ENCODE measurements at regions not wholly inside any gene's neighbourhood (a gene's known extent, or its start where the extent isn't known, plus 50 kb on each side); places are given as distances from the start of the nearest gene placed in this dataset.

DNA sequence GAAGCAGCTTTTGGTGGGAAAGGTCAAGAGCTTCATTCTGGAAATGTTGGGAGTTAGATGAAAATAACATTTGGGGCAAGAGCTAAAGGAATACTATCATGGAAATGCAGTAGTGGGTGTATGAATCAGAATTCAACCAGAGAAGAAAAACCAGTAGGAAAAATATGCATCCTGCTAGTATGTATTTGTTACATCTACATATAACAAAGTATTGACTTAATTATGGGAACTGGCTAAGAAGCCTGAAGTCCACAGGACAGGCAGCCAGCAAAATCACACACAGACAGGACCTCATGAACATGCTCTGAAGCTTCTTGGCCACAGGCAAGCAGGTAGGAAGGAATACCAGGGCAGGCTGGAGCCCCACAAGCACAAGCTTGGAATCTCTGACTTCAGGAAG, 185.8 kb downstream of the FBXO15 start:
- DNase-seq, result no peak

DNA sequence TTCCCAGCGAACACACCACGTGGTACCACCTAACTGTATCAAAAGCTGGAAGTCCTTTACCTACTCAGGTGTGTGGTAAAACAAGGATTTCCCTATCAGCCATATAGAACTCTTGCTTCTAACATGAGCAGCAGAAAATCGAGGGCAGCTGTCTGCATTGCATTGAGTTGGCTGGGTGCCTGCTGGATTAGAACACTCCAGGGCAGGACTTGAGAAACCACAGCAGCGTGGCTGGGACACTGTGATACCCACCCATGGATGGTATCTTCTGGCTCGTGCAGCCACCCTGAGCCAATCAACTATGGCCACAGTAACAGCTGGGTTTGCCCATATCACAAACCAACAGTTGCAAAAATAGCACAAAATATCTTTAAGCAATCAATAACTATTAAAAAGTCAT, 188.3 kb downstream of the FBXO15 start:
- DNase-seq, result no peak

DNA sequence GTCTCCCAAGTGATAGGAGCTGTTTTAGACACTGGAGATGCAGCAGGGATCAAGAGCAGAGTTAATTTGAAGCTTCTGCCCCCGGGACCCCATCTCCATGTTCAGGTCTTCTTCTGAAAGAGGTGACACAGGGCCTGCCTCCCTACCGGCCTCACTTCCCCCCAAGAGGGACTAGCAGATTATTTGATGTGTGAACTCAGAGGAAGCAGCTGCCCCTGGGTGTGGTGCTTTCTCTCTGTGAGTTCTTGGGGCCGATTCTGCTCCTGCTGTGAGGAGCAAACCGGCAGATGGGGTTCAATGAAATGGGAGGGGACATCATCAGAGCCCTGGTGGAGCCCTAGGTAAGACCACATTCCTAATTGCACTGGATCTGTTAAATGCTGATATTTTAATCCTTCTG, 193.4 kb downstream of the FBXO15 start:
- no peak for DNase-seq

DNA sequence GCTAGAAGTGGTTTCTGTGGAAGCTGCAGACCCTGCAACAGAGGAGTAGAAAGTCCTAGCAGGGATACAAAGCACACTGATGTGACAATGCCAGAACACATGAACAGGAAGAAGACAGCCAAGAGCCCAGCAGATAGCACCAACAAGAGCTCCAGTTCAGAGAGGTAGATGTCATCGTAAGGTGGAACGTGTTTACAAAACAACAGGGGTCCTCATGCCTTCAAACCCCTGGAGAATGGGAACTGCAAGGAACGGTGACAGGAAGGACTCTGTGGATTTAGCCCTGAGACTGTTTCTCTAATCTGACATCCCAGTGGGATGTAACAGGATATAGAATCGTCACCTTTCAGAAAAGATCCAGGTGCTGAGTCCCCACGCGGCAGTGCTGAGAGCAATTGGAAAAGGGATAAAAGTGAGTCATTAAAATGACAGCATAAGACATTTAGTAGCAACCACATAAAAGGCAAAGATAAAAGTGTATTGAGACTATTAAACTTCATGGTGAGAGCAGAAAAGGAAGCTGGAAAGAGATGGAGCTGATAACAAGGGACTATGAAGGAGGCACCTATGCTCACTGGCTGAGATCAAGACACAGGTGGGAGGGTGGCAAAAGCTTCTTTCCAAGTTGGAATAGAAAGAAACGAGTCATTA, 195.2 kb downstream of the FBXO15 start:
- no peak for DNase-seq

DNA sequence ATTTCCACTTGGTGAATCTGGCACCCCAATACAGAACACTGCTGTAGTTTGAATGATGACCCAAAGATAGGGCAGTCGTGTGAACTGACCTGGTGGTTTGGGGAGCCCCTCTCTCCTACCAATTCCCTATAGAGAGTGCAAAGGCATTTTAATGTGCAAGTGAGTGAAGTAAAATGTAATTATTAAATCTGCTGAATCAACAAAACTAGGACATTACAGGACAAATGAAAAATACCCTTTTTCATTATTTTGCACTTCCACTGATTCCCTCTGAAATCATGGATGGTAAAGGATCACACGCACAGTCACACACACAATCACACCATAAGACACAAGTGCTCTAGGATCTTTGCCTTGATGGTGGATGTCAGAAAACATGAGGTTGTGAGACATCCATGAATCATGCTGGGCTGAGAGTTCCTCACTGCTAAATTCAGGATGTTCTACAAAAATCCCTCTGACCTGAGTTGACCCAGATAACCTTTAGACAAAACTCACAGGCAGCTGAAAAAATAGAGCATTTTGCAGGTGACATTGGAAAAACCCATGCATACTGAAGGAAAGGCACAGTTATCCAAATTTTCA, 197.4 kb downstream of the FBXO15 start:
- DNase-seq, result no peak

DNA sequence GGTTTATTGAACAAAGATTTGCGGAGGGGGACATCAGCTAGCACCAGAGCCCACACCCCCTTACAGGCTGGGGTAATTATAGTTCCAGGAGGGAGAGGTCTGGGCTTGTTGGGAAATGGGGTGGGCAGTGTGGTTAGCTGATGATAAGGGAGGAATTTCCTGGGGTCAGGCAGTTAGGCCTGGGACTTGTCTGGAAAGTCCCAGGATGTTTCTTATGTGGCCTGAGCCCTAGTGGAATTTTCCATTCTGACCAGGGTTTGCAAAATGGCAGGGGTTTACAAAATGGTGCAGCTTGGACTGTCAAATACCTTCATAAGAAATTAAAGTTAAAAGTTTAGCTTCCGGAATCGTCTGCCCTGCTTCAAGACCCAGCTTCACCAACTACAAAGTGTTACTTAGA, 199.1 kb downstream of the FBXO15 start:
- no peak for DNase-seq

DNA sequence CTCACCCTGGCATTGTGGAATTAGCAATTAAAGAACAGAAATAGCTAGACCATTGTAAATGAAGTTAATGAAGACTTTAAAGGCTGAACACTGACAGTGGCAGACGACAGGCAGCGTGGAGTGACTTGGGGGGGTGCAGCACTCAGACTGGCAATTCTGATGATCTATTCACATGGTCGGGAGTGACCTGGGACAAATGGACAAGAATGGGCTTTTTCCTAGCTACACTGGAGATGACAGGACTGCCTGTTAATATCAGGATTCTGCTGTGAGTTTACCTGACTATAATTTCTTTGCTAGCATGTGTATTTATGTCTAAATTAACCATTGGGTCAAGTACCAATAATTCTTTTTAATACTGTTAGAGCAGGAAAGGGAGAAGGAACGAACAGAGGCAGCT, 199.6 kb downstream of the FBXO15 start:
- no peak for DNase-seq

DNA sequence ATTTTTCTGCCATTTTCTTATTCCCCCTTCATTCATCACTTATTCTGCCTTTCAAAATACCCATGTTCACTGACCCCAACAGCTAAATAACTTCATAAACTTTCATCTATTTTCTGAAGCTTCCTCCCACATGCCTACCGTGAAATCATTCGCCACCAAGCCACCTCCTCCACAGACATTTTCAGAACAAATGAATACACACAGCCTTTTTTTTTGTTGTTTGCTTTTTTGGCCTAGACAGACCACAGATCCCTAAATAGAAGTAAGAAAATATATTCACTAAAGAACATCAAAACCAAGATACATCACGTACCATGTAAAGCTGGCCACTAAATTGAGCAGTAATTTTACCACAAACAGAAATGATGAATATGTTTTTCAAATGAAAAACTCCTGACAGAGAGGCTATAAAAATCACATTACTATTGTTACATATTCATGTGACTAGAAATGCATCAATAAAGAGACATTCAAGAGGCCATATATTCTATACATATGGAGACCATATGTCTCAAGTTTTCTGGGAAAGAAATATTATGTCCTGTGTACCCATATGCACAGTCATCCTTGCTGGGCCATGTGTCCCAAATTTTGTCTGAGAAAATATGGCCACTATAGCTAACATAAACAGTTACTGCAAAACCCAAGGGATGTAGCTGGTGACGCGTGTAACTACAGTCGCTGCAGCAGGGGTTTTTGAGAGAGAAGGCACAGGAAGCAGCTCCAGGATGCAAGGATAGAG, 200.3 kb downstream of the FBXO15 start:
- DNase-seq, result no peak

DNA sequence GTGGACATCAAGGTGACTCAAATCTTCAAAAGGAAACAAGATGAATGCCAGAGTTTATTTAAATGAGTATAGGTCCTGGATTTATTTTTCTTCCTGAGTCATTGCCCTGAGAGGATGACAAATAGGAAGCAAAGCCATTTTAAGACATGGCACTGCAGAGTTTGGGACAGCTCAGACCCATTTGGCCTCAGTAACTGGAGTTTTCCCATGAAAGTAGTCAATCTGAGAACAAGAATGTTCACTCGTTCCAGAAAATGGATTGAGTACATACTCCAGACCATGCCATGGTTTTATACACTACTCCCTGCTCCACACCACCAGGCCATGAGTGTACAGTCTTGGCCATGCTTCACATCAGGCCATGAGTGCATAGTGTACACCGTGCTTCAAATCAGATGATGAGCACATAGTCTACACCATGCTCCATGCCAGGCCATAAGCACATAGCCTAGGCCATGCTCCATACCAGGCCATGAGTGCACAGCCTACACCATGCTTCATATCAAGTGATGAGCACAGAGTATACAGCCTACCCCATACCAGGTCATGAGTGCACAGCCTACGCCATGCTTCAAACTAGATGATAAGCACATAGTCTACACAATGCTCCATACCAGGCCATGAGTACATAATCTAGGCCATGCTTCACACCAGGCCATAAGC, 202.4 kb downstream of the FBXO15 start:
- no peak for DNase-seq

DNA sequence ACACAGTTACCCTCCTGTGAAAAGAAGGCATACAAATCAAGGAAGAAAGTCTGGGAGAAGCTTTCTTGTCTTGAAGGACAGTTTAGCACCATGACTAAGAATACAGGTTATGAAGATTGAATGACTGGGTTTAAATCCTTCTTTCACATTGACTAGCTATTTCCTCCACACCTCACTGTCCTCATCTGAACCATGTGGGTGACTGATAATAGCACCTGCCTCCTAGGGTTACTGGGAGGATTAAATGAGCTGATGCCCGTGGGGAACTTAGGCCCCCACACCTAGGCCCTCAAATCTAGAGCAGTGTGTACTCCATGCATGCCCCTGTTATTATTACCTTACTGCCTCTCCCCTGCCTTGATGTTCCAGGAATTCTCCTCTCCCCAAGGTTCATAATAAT, 202.9 kb downstream of the FBXO15 start:
- DNase-seq, result no peak

DNA sequence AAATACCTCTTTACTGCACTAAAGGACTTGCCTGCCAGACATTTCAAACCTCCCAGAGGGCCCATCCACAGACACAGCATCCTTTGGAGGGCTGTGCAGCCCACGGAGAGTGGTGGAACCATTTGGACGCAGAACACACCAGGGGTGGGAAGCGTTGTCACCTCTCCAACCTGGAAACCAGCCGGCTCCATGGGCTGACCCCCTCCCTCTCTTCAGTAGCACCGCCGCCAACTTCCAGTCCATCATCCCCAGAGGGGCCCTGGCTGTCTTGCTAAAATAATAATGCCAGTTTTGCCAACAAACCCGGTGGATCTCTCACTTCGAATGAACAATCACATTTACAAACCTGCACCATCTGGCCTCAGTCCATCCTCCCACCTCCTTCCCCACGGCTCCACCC, 203.9 kb downstream of the FBXO15 start:
- DNase-seq, result no peak

DNA sequence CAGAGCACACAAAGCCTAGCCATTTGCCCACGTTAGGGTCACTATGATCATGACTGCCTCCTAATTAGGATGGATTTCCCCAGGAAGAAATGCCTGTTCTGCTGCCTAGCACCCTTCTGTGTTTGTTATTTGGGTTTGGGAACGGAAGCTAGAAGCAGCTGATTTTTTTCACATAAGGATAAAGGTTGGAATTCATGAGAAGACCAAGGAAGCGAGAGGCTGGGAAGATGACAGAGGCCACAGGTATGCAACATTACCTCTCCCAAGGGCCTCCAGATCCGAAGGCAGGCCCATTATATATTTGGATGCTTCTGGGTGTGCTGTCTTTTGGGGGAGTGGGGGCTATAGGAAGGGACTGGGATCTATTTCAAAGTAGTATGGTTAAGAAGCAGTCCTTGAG, 204.7 kb downstream of the FBXO15 start:
- DNase-seq, result no peak

DNA sequence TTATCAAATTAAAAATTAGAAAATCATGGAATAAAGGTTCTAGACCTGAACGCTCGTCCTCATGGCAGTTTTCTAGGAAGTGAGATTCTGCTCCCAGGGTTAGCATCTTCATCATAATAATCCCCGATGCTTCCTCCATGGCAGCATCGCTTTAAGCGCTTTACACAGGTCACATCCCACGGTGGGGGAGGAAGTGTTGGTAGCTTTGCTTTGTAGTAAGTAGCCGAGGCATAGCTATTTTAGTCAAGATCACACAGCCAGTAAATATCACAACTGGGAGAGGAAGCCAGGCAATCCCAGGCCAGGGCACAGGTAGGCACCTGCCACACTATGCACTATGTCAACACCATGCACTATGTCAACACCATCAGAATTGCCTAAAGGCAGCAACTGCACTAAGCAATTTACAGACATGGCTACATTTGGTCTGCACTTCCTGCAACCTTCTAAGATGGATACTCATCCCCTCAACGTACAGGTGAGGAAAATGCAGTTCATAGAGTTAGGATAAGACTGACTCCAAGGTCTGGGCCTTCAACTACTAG, 205.5 kb downstream of the FBXO15 start:
- no peak for DNase-seq

DNA sequence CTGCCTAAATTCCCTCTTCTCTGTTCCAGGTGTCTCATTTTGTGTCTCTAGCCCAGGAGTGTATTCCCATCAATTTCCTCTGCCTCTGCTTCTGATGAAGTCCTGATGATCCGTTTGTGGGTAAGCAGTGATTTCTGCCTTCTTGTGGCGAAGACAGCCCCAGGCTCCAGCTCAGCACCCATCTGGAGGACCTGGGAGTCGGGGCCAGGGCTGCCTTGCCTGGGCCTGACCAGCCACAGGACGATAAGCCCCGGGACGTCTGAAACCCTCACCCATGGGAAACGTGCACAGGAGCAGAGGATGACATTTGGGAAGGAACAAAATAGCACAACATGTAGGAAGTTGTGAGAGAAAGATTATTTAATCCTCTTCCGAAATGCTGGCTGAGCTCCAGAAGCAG, 206.9 kb downstream of the FBXO15 start:
- no peak for DNase-seq

DNA sequence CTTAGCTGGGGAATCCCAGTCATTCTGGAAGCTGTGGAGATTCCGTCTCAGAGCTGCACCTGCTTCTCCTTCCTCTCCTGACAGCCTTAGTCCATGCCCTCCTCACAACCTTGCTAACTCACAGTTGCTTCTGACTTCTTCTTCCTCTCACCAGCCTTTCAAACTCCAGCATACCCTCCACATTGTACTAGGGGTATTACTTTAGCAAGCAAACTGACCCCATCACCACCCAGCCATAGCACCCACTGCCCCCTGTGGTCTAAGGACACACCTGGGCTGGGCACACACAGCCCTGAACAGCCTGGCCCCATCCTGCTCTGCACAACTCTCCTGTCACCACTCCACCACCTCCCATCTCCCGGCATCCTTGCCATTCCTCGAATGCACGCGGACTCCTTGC, 208.2 kb downstream of the FBXO15 start:
- no peak for DNase-seq

DNA sequence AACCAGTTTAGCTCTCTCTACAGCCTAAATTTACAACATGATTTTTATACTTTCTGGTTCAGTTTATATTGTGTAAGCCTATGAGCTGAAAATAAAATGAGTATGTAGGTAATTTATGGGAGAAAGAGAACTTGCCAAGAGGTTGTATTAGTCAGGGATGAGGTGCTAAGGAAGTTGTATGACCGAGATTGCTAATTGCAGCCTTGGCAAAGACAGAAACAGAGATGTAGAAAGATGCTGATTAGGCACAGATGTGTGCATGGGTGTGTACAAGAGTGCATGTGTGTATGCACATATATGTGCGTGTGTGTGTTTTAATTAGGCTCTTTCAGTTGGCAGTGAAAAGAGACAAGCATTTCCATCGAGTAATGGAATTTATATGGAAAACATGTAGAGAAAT, 213.9 kb downstream of the FBXO15 start:
- no peak for DNase-seq

DNA sequence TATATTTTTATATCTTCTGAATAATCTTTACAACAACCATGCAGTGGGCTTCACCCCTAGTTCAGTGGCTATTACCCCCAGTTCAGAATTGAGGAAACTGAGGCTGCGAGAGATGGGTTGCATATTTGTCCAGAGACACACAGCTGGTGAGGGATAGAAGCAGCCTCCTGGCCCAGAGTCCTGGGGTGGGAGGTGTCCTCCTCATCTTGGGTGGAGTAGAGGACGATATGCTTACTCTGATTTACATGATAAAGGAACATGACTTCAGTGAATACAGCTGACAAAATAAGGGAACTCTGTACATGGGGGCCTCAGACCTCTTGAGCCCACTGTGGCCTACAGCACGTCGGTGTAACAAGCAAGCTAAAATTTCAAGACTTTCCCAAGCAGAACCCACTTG, 214.7 kb downstream of the FBXO15 start:
- DNase-seq, result no peak

DNA sequence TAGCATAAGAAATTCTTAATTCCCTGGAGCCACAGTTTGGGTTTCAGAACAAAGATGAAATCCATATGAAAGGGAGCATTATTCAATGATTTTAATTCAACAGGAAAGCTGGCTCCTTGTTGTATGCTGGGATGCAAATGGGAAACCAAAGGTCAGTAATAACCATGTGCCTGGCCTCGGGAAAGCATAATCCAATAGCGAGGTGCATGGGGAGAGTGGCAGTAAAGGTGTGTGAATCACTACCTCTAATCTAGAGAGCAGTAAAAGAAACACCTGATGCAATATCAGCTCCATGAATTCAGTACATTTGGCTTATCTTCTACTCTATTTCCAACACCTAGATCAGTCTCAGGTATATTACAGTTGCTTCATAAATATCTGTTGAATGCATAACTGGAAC, 220.1 kb downstream of the FBXO15 start:
- no peak for DNase-seq

DNA sequence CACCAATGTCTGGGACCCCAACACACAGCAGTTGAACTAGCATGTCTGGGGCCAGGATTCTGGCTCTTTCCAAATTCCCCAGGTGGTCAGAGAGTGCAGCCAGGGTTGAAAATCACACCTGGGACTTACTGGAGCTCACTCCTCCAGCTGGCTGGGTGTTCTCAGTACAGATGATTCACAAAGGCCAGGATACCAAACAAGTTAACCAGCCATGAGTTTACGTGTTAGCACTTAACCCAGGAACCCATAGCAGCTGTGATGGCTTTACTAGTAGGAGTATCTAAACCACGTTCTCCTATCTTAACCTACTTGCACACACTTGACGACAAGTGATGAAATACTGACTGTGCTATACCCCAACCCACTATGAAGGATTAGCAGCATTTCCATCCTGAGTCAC, 222.8 kb downstream of the FBXO15 start:
- no peak for DNase-seq

DNA sequence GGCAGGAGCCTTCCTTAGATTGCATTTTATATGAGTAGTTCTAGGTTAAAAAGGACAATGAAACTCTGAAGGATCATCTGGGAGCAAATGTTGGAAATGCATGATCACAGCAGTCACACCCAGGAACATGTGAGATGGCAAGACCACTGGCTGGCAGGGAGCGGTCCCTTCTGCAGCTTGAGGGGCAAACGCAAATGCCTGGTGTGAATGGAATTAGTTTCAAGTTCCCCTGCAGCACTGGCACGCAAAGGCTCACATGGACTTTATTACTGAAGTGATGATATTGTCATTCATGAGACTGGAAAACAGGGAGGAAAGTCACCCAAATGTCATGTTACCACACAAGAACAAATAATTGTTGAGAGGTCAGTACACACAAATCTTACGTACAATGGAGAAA, 223.3 kb downstream of the FBXO15 start:
- DNase-seq, result no peak

DNA sequence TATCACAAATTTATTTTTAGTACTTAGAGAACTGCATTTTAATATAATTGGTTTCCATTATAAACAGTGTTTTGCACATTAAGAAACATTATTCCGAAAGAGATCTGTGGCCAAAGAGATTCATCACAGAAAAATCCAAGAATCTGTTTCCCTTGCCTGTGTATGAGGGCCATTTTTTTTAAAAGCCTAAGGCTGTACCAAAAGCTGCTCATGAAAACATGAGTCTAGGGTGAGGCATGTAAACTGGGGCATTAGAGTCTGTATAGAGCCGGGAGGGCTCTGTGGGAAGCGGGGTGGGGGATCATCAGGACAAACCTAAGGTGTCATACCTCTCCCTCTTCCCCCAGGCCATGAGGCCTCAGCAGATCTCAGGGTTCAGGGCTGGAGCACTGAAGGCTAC, 223.8 kb downstream of the FBXO15 start:
- no peak for DNase-seq

DNA sequence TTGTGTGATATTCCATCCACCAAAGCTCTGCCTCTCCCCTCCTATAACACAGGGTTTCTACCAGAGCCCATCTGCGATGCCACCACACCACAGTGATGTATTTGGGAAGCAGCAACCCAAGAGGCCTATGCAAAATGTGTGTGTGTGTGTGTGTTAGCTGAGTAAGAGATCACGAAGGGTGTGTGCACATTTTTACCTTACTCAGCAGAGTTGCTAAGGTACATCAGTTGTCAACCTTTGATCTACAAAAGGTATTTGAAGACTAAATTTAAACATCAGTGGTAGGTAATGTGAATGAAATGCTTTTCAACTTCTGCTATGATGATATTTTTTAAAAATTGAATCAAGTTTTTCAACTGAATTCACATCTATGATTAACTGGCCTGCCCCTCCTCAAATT, 227.6 kb downstream of the FBXO15 start:
- no peak for DNase-seq

DNA sequence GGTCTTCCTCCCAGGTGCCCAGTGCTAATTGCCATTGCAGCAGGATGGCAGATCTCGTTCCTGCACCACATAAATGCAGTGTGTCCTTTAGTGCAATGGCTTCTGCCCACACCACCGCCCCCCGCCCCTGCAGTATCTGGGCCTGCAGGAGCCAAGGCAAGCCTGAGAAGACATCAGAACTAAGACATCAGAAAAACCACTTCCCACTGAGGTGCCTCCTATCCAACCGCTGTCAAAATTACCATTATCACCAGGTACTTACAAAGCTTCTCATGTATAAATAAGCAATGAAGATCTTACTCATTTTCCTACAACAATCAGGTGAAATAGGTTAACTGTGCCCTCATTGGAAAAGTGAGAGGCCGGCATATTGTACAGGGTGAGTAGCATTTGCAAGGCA, 228.8 kb downstream of the FBXO15 start:
- no peak for DNase-seq

DNA sequence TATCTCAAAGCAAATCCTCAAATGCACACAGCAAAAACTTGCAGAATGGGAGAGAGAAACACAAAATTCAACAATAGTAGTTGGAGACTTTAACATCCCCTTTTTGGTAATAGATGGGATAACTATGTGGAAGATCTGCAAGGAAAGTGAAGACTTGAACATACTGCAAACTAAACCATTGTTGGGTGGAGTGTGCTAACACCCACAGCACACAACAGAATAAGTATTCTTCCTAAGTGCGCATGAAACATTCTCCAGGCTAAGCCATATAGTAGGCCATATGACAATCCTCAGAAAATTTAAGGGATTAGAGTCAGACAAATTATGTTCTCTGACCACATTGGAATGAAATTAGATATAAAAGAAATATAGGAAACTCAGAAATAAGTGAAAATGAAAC, 230.6 kb downstream of the FBXO15 start:
- DNase-seq, result no peak

Measured in stimulated activated naive CD4-positive, alpha-beta T cell treated with Interleukin-2 at 50 U/mL for 16 hours (primary cell).